G401.6 (cell line): ENCODE measurements at regions not wholly inside any gene's neighbourhood (a gene's known extent, or its start where the extent isn't known, plus 50 kb on each side); places are given as distances from the start of the nearest gene placed in this dataset.
"Not testable (repeated sequence)": the region's sequence is repeated elsewhere in the genome, so short reads cannot be mapped to it uniquely, and the experiment has no call there.

Experiments used
- FAIRE-seq: peaks from 2 replicates; lab custom pipeline; 2012; peaks lifted over from hg19 to GRCh38; lab: Jason Lieb, UNC

DNA sequence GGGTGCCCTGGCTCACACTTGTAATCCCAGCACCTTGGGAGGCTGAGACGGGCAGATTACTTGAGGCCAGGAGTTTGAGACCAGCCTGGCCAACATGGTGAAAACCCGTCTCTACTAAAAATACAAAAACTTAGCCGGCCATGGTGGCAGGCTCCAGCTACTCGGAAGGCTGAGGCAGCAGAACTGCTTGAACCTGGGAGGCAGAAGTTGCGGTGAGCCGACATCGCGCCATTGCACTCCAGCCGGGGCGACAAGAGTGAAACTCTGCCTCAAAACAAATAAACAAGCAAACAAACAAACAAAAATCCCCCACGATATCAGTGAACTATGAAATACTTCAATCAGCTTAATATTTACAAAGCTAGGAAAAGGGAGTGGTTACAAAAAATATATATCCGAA, 382.3 kb upstream of the KCND2 start:
- FAIRE-seq = no peak

- no peak for FAIRE-seq
These were observed 377.7 kb upstream of the KCND2 start for GRCh38 chr7:119895320-119895719.

DNA sequence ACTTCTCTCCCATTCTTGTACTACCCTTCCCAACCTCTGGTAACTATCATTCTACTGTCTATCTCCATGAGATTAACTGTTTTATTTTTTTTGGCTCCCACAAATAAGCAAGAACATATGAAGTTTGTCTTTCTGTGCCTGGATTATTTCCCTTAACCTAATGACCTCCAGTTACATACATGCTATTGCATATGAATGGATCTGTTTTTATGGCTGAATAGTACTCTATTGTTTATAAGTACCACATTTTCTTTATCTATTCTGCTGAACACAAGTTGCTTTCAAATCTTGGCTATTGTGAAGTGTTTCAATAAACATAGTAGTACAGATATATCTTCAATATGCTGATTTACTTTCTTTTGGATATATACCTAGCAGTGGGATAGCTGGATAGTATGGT, 376.6 kb upstream of the KCND2 start:
- FAIRE-seq = no peak

- no peak for FAIRE-seq
These were observed 371.8 kb upstream of the KCND2 start for GRCh38 chr7:119900996-119901672.

GRCh38 chr7:119903085-119903484, 369.9 kb upstream of the KCND2 start:
- FAIRE-seq = no peak

DNA sequence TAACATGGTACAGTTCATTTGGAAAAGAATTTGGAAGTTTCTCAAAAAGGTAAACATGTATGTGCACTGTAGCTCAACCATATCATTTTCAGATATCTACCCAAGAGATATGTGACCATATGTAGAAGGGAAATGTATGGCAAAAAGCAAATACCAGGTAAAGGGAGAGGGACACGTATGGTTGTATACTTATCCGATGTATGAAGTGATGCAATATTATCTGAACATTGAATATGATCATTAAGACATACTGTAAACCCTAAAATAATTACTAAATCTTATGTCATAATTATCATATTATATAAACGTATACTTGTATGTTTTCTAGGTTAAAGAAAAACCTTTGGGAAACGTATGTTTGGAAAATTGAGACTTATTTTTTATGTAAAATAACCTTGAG, 367.5 kb upstream of the KCND2 start:
- FAIRE-seq = no peak

DNA sequence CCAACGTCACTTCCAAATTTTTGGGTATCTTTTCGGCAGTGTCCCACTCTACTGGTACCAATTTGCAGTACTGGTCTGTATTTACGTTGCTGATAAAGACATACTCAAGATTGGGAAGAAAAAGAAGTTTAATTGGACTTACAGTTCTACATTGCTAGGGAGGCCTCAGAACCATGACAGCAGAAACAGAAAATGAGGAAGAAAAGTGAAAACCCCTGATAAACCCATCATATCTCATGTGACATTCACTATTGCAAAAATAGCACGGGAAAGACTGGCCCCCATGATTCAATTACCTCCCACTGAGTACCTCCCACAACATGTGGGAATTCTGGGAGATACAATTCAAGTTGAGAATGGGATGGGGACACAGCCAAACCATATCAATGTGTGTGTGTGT, 364.0 kb upstream of the KCND2 start:
- FAIRE-seq = no peak

DNA sequence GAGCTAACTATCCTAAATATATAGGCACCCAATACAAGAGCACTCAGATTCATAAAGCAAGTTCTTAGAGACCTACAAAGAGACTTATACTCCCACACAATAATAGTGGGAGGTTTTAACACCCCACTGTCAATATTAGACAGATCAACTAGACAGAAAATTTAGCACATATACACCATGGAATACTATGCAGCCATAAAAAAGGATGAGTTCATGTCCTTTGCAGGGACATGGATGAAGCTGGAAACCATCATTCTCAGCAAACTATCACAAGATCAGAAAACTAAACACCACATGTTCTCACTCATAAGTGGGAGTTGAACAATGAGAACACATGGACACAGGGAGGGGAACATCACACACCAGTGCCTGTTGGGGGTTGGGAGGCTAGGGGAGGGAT, 358.9 kb upstream of the KCND2 start:
- FAIRE-seq = not testable (repeated sequence)

- FAIRE-seq = no peak
These were observed 356.5 kb upstream of the KCND2 start for GRCh38 chr7:119916501-119916900.

GRCh38 chr7:119918185-119918584, 354.8 kb upstream of the KCND2 start:
- FAIRE-seq = no peak

GRCh38 chr7:119919986-119920385, 353.0 kb upstream of the KCND2 start:
- FAIRE-seq = no peak

- no peak for FAIRE-seq
These were observed 347.2 kb upstream of the KCND2 start for GRCh38 chr7:119925581-119926289.

- FAIRE-seq = no peak
These were observed 343.1 kb upstream of the KCND2 start for GRCh38 chr7:119929891-119930290.

DNA sequence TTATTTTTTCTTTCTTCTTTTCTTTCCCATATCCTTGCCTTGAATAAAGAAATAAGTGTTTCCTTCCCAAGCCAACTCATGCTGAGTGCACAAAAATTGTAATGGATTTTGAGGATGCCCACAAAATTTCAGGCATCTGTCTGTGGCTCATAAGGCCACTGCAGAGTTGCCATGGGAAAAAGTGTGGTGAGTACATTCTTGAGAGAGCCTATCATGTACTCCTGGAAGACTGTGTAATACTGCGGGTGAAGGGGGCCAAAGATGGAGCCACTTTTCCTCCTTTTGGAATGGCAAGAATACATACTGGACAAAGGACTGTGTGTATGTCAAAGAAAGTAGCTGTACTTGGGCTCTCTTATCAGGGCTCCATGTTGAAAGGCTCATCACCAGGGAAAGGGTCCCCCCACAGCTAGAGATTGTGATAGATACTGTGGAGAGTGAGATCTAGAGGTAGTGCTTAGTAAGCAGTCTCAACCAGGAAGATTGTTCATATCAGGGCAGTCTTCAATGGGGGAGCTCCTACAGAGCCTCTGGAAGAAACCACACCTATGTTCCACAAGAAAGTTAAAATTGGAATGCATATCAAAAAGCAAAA, 341.6 kb upstream of the KCND2 start:
- no peak for FAIRE-seq

GRCh38 chr7:119935418-119936025, 337.5 kb upstream of the KCND2 start:
- FAIRE-seq = peak; percentile 82

- no peak for FAIRE-seq
These were observed 336.1 kb upstream of the KCND2 start for GRCh38 chr7:119936836-119937235.

DNA sequence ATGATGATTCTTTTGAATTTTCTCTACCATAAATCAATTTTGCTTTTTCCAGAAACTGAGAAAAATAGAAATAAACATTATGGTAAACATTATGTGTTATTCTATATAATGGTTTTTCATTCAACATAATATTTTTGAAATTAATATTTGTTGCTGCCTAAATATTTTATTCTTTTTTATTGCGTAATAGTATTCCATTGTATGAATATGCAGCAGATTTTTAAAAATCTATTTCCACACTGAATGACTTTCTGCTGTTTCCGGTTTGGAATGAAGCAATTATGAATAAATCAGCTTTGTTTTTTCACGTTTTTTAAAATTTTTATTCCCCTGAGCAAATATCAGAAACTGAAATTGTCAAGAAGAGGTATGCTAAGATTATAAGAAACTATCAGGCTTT, 335.2 kb upstream of the KCND2 start:
- FAIRE-seq = no peak

DNA sequence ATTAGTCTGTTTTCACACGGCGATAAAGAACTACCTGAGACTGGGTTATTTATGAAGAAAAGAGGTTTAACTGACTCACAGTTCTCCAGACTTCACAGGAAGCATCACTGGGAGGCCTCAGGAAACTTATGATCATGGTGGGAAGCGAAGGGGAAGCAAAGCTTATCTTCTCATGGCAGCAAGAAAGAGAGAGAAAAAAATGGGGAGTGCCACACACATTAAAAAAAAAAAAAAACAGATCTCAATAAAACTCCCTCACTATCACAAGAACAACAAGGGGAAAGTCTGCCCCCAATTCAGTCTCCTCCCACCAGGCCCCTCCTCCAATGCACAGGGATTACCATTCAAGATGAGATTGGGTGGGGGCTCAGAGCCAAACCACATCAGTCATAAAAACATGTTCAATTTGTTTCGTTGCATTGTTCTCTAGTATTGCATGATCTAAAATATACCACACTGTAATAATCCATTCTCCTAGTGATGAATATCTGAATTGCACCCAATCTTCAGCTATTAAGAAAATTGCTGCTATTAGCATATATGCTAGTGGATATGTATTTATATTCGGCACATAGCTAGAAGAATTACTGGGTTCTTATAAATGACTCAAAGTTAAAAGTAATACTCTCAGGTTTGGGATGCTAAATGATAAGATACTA, 328.9 kb upstream of the KCND2 start:
- FAIRE-seq = no peak

DNA sequence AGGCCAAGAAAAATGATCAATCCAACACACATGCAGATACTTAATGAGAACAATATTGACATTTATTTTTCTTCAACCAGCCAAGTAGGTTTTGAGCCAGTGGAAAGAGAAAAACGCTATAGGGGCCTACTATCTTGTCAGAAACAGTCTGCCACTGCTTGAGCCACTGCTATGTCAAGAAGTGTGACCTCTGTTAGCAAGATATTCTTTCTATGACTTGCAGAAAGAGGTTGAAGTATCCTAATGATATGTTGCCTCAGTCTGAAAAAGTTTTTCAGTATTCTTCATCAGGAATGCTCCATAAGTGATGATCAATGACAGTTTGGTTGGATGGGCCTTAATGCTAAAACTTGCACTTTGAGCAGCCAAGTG, 328.4 kb upstream of the KCND2 start:
- no peak for FAIRE-seq

- no peak for FAIRE-seq
These were observed 327.2 kb upstream of the KCND2 start for GRCh38 chr7:119945822-119946221.

DNA sequence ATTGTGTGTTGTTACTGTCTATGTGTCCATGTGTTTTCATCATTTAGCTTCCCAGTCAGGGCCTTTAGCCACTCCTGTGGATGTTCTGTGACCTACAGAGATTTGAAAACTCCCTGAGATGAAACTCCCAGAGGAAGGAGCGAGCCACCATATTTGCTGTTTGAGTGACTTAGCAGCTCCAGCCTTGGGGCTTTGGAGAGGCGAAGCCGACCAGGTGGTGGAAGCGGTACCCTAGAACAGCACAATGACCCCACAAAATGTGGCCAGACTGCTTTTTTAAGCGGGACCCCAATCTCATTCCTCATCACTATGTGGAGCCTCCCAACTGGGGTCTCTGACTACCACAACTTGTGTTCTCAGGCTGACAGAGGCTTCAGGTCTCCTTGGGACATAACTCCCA, 323.9 kb upstream of the KCND2 start:
- FAIRE-seq = no peak

DNA sequence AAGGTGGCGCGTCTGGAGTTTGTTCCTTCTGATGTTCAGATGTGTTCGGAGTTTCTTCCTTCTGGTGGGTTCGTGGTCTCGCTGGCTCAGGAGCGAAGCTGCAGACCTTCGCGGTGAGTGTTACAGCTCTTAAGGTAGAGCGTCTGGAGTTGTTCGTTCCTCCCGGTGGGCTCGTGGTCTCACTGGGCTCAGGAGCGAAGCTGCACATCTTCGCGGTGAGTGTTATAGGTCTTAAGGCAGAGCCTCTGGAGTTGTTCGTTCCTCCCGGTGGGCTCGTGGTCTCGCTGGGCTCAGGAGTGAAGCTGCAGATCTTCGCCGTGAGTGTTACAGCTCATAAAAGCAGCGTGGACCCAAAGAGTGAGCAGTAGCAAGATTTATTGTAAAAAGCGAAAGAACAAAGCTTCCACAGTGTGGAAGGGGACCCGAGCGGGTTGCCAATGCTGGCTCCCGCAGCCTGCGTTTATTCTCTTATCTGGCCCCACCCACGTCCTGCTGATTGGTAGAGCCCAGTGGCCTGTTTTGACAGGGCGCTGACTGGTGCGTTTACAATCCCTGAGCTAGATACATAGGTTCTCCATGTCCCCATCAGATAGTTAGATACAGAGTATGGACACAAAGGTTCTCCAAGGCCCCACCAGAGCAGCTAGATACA, 322.5 kb upstream of the KCND2 start:
- FAIRE-seq = not testable (repeated sequence)
